ENCODE measurements at regions not wholly inside any gene's neighbourhood (a gene's known extent, or its start where the extent isn't known, plus 50 kb on each side); places are given as distances from the start of the nearest gene placed in this dataset.

DNA sequence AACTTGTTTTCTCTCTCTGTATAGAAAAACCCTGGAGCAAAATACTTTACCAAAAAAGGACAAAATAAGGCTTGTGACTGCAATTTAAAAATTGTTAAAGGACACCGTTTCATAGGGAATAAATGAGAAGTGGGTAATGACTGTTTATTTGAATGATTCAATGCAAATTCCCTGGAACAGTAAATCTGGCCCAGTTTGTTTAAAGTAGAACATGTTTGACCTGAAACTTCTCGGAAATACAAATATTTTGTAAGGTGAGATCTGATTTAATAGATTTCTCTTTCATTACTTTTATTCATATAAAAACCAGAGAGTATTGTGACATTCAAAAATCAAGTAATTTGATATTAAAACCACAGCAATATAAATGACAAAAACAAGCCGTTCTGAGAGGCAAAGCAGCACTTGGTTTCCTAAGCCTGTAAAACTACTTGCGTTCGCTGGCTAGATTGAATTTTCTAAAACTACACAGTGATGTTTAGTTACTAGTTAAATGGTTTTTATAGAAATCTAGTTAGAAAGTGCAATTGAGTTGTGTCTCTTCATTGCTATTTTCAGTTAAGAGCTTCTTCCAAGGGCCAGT lies 76.8 kb upstream of the PITRM1 start:
- Mint-ChIP-seq H3K4me1 (peaks cover 8% of the 10 kb centered on the region), H3K9me3 (no peaks in the 10 kb centered on the region), H3K4me3 (no peak overlapping the region), H3K27me3 (ENCODE audit: low read depth) (peaks cover 19% of the 10 kb centered on the region), H3K27ac (peak overlapping the region; percentile 86), H3K36me3 (no peaks in the 10 kb centered on the region)
- no peak for DNase-seq (ENCODE audit: low spot score in 2 of 2, unreplicated experiment in 2 of 2)
- TF ChIP-seq, protein P1, sequence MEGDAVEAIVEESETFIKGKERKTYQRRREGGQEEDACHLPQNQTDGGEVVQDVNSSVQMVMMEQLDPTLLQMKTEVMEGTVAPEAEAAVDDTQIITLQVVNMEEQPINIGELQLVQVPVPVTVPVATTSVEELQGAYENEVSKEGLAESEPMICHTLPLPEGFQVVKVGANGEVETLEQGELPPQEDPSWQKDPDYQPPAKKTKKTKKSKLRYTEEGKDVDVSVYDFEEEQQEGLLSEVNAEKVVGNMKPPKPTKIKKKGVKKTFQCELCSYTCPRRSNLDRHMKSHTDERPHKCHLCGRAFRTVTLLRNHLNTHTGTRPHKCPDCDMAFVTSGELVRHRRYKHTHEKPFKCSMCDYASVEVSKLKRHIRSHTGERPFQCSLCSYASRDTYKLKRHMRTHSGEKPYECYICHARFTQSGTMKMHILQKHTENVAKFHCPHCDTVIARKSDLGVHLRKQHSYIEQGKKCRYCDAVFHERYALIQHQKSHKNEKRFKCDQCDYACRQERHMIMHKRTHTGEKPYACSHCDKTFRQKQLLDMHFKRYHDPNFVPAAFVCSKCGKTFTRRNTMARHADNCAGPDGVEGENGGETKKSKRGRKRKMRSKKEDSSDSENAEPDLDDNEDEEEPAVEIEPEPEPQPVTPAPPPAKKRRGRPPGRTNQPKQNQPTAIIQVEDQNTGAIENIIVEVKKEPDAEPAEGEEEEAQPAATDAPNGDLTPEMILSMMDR (IDR thresholded peaks at IDR 0.05; ENCODE audit: unreplicated experiment) = no peak

DNA sequence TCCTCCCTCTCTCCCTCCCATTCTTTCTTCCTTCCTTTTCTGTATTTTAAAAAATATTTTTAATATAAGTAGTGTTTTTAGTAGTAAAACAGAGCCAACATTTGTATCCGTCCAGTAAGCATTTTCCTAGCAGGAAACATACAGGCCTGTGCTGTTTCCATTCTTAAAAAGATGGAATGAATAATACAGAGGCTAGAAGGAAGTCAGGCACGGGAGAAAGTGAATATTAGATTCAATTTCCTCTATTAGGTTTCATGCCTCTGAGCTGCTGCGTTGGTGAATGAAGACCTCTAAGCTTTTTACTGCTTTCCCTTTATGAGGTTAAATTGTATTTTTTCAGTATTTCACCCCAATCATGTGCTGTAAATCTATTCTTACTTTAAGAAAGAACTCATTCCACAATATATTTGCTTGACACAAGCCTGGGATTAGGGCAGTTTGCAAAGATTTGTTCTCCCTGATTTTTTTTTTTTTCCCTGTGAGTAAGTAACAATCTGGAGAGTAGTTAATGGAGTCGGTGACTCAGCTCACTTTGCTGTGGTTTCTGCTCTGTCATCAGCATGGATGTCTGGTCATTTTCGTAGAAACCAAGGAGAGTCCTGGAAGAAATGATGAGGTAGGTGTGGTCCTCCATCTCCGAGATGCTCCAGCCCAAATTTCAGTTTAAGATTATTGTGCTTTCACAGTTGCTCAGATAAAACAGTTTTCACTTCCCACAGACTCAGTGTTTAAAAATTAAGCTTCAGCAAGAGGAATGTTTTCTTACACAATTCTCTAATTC lies 76.1 kb upstream of the PITRM1 start:
- Mint-ChIP-seq H3K27me3 (ENCODE audit: low read depth) (peaks cover 19% of the 10 kb centered on the region), H3K36me3 (no peaks in the 10 kb centered on the region), H3K9me3 (no peaks in the 10 kb centered on the region), H3K4me3 (no peak overlapping the region), H3K4me1 (peaks cover 8% of the 10 kb centered on the region), H3K27ac (peak overlapping the region; percentile 86)
- no peak for DNase-seq (ENCODE audit: low spot score in 2 of 2, unreplicated experiment in 2 of 2)
- TF ChIP-seq, protein P1 (IDR thresholded peaks at IDR 0.05; ENCODE audit: unreplicated experiment) = no peak

DNA sequence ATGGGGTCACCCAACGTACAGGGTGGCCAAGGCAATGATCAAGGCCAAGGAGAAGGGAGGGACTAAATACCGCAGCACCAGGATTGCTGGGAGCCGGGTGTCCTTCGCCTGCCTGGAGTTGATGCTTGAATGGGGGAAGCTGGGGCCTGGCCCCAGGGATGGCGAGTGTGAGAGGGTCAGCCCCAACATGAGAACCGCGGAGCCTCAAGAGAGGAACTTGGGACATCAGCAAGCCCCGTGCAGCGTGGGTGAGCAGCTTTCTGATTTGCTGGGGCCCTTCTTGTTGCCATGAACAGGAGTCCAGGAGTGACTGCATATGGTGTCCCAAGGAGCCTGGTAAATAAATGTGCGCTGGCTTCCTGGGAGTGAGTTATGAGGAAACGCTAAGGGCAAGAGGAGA lies 72.8 kb upstream of the PITRM1 start:
- TF ChIP-seq, protein P1 (IDR thresholded peaks at IDR 0.05; ENCODE audit: unreplicated experiment) = no peak
- DNase-seq (ENCODE audit: low spot score in 2 of 2, unreplicated experiment in 2 of 2) = no peak
- Mint-ChIP-seq H3K27ac (no peak overlapping the region), H3K4me3 (no peak overlapping the region), H3K4me1 (peaks cover 8% of the 10 kb centered on the region), H3K9me3 (no peaks in the 10 kb centered on the region), H3K27me3 (ENCODE audit: low read depth) (peaks cover 3% of the 10 kb centered on the region), H3K36me3 (no peaks in the 10 kb centered on the region)

DNA sequence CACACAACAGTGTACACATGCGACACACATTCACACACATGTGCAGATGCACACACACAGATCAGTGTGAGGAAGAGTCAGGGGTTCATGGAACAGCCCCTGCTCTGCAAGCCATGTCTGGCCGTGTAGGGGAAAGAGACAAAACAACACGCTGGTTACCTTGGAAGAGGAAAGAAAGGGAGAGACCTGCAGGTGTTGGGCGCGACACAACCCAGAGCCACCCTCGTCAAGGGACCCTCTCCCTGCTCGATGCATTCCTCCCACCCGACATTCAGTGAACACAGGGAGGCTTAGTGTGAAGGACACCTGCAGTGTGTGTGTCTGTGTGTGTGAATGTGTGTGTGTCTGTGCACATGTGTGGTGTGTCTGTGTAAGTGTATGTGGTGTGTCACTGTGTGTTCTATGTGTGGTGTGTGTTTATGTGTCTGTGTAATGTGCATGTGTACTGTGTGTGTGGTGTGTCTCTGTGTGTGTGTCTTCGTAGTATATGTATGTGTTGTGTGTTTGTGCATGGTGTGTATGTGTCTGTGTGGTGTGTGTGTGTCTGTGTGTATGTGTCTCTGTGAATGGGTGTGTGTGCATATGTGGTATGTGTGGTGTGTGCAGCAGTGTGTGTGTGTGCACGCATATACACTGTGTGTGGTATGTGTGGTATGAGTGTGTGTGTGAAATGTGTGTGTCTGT lies 69.5 kb upstream of the PITRM1 start:
- Mint-ChIP-seq H3K4me3 (no peak overlapping the region), H3K27ac (no peak overlapping the region), H3K4me1 (peaks cover 3% of the 10 kb centered on the region), H3K9me3 (no peaks in the 10 kb centered on the region), H3K27me3 (ENCODE audit: low read depth) (peaks cover 24% of the 10 kb centered on the region), H3K36me3 (no peaks in the 10 kb centered on the region)
- TF ChIP-seq, protein P1 (IDR thresholded peaks at IDR 0.05; ENCODE audit: unreplicated experiment) = no peak
- DNase-seq (ENCODE audit: low spot score in 2 of 2, unreplicated experiment in 2 of 2) = no peak

DNA sequence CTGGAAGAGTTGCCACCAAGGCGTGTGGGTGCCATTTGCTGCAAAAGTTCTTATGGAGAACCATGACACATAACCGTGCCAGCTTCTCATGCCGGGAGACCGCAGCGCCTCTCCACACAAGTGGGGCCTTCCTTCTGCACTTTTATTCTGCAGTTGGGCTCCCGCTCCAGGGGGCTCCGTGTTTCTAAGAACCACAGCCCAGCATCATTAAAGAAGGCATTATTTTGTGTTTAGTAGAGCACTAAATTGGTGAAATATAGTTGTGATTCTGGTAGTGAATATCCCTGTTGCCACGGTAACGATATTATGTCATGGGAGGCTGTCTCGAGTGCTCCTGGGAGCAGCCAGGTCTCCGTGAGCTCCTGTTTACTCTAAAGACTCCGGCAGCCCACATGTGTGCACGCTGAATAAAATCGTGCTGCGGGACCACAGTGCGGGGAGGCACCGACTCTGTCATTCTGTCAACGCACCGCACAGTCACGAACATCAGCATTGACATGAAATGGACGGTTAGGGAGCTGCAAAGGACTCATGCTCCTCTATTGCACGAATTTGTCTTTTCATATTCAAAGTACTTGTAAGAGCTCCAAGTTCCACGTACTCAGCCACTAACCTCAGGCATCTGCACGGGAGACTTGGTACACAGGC lies 68.8 kb upstream of the PITRM1 start:
- no peak overlapping the region for H3K27ac Mint-ChIP-seq
- TF ChIP-seq, protein P1 (IDR thresholded peaks at IDR 0.05; ENCODE audit: unreplicated experiment) = no peak
- no peak for DNase-seq (ENCODE audit: low spot score in 2 of 2, unreplicated experiment in 2 of 2)

More for the DNA sequence above, 68.8 kb upstream of the PITRM1 start:
- Mint-ChIP-seq H3K4me3 (no peak overlapping the region), H3K4me1 (peaks cover 3% of the 10 kb centered on the region), H3K36me3 (no peaks in the 10 kb centered on the region), H3K27me3 (ENCODE audit: low read depth) (peaks cover 24% of the 10 kb centered on the region), H3K9me3 (no peaks in the 10 kb centered on the region)

All from mesothelial cell of epicardium (in vitro differentiated cells).